Effector memory CD4-positive, alpha-beta T cell (primary cell): ENCODE measurements at regions not wholly inside any gene's neighbourhood (a gene's known extent, or its start where the extent isn't known, plus 50 kb on each side); places are given as distances from the start of the nearest gene placed in this dataset.

Source experiments
- DNase-seq, 3 donors: peaks; one replicate each; pipeline ENCODE4 v3.0.0-alpha.2; 2020
- H3K27ac ChIP-seq: 2 replicates; pipeline ENCODE4 v1.7.0; 2013; ENCODE audit warnings: mild to moderate bottlenecking, low read length, moderate library complexity; ENCODE audit not compliant: insufficient read depth, poor library complexity, severe bottlenecking
- H3K27me3 ChIP-seq: replicated peaks from 2 replicates; pipeline ENCODE4 v1.7.0; 2013; ENCODE audit warnings: mild to moderate bottlenecking, low read length; ENCODE audit not compliant: insufficient read depth, control insufficient read depth, poor library complexity, severe bottlenecking
- H3K36me3 ChIP-seq: 2 replicates; pipeline ENCODE4 v1.7.0; 2013; ENCODE audit warnings: mild to moderate bottlenecking, low read length, moderate library complexity; ENCODE audit not compliant: control insufficient read depth, insufficient read depth
- H3K4me1 ChIP-seq: 2 replicates; pipeline ENCODE4 v1.7.0; 2013; ENCODE audit warnings: low read length, mild to moderate bottlenecking; ENCODE audit not compliant: control insufficient read depth, insufficient read depth, poor library complexity, severe bottlenecking
- H3K4me3 ChIP-seq: 2 replicates; pipeline ENCODE4 v1.7.0; 2013; ENCODE audit warnings: low read length, low read depth, mild to moderate bottlenecking; ENCODE audit not compliant: insufficient read depth, poor library complexity, severe bottlenecking
- H3K9me3 ChIP-seq: 2 replicates; pipeline ENCODE4 v1.7.0; 2013; ENCODE audit warnings: mild to moderate bottlenecking, low read length, moderate library complexity; ENCODE audit not compliant: control insufficient read depth

- Histone ChIP-seq H3K9me3 (no peaks in the 10 kb centered on the region), H3K4me1 (no peaks in the 10 kb centered on the region), H3K4me3 (no peak overlapping the region), H3K27me3 (no peaks in the 10 kb centered on the region), H3K36me3 (no peaks in the 10 kb centered on the region), H3K27ac (no peak overlapping the region)
- DNase-seq: no peak
Measured at GRCh38 chr2:180291060-180291459, 284.0 kb upstream of the CWC22 start.

DNA sequence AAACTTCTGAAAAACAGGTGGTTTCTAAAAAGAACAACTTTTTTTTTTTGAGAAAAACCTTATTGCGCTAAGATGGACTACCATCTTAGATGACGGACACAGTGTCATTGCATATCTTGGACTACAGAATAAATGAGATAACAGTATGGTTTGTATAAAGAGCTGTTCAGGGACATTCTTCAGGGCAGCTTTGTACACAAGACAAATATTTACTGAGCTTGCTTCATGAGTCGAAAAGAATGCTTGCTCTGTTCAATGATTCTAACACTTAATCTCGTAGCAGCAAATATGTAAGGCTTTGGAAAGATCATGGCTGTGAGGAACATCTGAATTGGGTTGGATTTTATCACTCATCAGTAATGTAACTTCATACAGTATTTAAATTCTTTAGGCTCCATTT is 282.5 kb upstream of the CWC22 start:
- no peaks in the 10 kb centered on the region for H3K4me1 ChIP-seq
- no peak overlapping the region for H3K4me3 ChIP-seq
- H3K36me3 ChIP-seq: no peaks in the 10 kb centered on the region
- H3K9me3 ChIP-seq: no peaks in the 10 kb centered on the region
- H3K27ac ChIP-seq: no peak overlapping the region
- no peak for DNase-seq
- no peaks in the 10 kb centered on the region for H3K27me3 ChIP-seq

GRCh38 chr2:180279581-180279980 is 272.5 kb upstream of the CWC22 start:
- no peak overlapping the region for H3K27ac ChIP-seq

DNA sequence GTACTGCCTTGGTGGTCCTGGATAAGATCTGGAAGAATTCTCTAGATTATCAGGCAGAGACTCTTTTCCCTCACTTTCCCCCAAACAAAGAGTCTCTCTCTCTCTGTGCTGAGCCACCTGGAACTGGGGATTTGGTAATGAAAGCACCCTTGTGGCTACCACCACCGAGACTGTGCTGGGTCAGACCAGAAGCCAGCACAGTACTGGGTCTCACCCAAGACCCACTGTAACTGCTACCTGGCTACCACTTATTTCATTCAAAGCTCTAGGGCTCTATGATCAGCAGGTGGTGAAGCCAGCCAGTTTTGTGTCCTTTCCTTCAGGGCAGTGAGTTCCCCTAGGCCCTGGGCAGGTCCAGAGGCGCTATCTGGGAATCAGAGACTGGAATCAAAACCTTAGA is 269.6 kb upstream of the CWC22 start:
- H3K27ac ChIP-seq: no peak overlapping the region
- no peaks in the 10 kb centered on the region for H3K9me3 ChIP-seq
- no peak for DNase-seq
- H3K4me3 ChIP-seq: no peak overlapping the region
- no peaks in the 10 kb centered on the region for H3K4me1 ChIP-seq
- no peaks in the 10 kb centered on the region for H3K36me3 ChIP-seq
- H3K27me3 ChIP-seq: no peaks in the 10 kb centered on the region

More at GRCh38 chr2:180279581-180279980, 272.5 kb upstream of the CWC22 start:
- DNase-seq: no peak
- H3K9me3 ChIP-seq: no peaks in the 10 kb centered on the region
- no peaks in the 10 kb centered on the region for H3K4me1 ChIP-seq
- H3K36me3 ChIP-seq: no peaks in the 10 kb centered on the region
- no peak overlapping the region for H3K4me3 ChIP-seq
- H3K27me3 ChIP-seq: no peaks in the 10 kb centered on the region

DNA sequence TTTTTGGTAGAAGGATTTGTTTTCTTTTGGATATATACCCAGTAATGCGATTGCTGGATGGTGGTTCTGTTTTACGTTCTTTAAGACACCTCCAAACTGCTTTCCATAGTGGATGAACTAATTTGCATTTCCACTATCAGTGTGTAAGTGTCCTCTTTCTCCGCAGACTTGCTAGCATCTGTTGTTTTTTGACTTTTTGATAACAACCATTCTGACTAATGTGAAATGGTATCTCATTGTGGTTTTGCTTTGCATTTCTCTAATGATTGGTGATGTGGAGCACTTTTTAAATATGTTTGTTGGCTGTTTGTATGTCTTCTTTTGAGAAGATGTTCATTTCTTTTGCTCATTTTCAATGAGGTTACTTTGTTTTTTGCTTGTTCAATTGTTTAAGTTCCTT is 260.9 kb upstream of the CWC22 start:
- DNase-seq: no peak
- no peak overlapping the region for H3K4me3 ChIP-seq
- H3K27ac ChIP-seq: no peak overlapping the region
- H3K4me1 ChIP-seq: no peaks in the 10 kb centered on the region
- no peaks in the 10 kb centered on the region for H3K27me3 ChIP-seq
- no peaks in the 10 kb centered on the region for H3K36me3 ChIP-seq
- no peaks in the 10 kb centered on the region for H3K9me3 ChIP-seq

DNA sequence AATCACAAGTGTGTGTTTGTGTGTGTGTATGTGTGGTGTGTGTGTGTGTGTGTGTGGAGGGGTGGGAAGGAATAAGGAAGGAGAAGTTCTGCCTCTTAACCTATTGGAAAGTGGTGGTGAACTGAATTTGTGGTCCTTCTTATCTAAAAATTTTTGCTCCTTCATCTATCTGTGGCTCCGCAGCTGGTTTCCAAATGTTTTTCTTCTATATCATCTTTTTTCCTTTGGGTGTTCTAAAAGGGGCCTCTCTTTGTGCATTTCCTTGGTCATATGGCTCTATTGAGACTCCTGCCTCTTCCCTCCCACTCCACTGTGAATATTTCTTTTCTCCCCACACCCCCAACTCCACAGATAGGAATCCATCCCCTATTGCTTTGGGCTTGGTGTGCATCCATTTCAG is 254.9 kb upstream of the CWC22 start:
- Histone ChIP-seq H3K27ac (no peak overlapping the region), H3K4me3 (no peak overlapping the region)
- no peak for DNase-seq

GRCh38 chr2:180258579-180258978 is 251.5 kb upstream of the CWC22 start:
- Histone ChIP-seq H3K9me3 (no peaks in the 10 kb centered on the region), H3K4me1 (no peaks in the 10 kb centered on the region), H3K4me3 (no peak overlapping the region), H3K36me3 (no peaks in the 10 kb centered on the region), H3K27me3 (no peaks in the 10 kb centered on the region), H3K27ac (no peak overlapping the region)
- DNase-seq: no peak

More for the DNA sequence above, 254.9 kb upstream of the CWC22 start:
- Histone ChIP-seq H3K36me3 (no peaks in the 10 kb centered on the region), H3K4me1 (no peaks in the 10 kb centered on the region), H3K27me3 (no peaks in the 10 kb centered on the region), H3K9me3 (no peaks in the 10 kb centered on the region)

GRCh38 chr2:180258041-180258537 is 251.0 kb upstream of the CWC22 start:
- DNase-seq: no peak
- H3K36me3 ChIP-seq: no peaks in the 10 kb centered on the region
- H3K4me1 ChIP-seq: no peaks in the 10 kb centered on the region
- no peaks in the 10 kb centered on the region for H3K27me3 ChIP-seq
- no peak overlapping the region for H3K27ac ChIP-seq
- no peaks in the 10 kb centered on the region for H3K9me3 ChIP-seq
- H3K4me3 ChIP-seq: no peak overlapping the region

DNA sequence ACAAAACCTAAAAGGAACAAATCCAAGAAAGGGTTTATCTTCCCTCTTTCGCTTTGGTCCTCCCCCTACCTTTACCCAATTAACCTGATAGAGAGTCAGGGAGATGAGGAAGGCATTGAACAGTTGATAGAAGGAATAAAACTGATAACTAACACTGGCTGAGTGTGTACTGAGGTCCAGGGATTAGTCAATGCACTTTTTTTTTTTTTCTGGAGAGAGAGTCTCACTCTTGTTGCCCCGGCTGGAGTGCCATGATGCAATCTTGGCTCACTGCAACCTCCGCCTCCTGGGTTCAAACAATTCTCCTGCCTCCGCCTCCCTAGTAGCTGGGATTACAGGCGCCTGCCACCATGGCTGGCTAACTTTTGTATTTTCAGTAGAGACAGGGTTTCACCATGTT is 250.2 kb upstream of the CWC22 start:
- Histone ChIP-seq H3K4me1 (no peaks in the 10 kb centered on the region), H3K4me3 (no peak overlapping the region), H3K27ac (no peak overlapping the region), H3K36me3 (no peaks in the 10 kb centered on the region), H3K9me3 (no peaks in the 10 kb centered on the region), H3K27me3 (no peaks in the 10 kb centered on the region)
- no peak for DNase-seq

DNA sequence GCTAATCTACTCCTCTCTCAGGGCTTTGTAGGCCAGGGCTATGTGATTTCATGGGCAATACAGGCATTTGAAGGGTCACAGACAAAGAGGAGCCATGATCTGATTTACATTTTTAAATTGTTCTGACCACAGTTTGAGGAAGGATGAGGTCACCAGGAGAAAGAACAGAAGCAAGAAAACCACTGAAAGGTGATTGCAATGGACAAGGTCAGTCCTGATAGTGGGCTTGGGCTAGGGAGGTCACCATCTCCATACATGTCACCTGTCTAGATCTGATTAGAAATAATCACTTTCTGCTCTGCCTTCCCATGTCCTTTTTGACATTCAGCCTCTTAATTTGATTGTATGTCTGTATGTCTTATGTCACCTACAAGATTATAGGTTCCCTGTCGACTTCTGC is 248.9 kb upstream of the CWC22 start:
- Histone ChIP-seq H3K4me1 (no peaks in the 10 kb centered on the region), H3K27me3 (no peaks in the 10 kb centered on the region), H3K27ac (no peak overlapping the region), H3K9me3 (no peaks in the 10 kb centered on the region), H3K4me3 (no peak overlapping the region), H3K36me3 (no peaks in the 10 kb centered on the region)
- no peak for DNase-seq

DNA sequence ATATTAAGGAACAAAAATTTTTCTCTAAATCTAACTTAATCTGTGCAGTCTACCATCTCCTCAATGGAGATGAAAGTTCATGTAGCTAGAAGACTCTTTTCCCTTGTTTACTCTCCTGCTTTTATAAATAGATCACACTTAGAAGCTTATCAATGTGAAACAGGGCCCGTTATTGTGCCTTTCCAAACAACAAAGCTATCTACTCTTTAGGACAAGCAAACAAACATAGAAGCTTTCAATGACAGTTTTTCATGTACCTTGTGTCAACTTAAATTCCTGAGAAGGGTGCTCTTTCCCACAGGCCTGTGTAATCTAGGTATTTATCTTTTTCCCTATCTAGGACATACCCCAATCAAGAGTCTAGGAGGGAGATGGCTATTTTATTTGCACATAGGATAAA is 247.8 kb upstream of the CWC22 start:
- Histone ChIP-seq H3K4me3 (no peak overlapping the region), H3K27me3 (no peaks in the 10 kb centered on the region), H3K9me3 (no peaks in the 10 kb centered on the region), H3K36me3 (no peaks in the 10 kb centered on the region), H3K27ac (no peak overlapping the region), H3K4me1 (no peaks in the 10 kb centered on the region)
- no peak for DNase-seq
